Endothelial cell (in vitro differentiated cells): ENCODE measurements at regions not wholly inside any gene's neighbourhood (a gene's known extent, or its start where the extent isn't known, plus 50 kb on each side); places are given as distances from the start of the nearest gene placed in this dataset.

Experiments used
- DNase-seq: peaks from one replicate; pipeline ENCODE4 v3.0.0; 2021; ENCODE audit warnings: low spot score
- H3K27ac Mint-ChIP-seq: one replicate; pipeline ENCODE4 v1.8.0; 2021; ENCODE audit warnings: mixed read lengths, inconsistent platforms; ENCODE audit not compliant: unreplicated experiment
- H3K27me3 Mint-ChIP-seq: one replicate; pipeline ENCODE4 v1.8.0; 2021; ENCODE audit warnings: mild to moderate bottlenecking, moderate library complexity, mixed read lengths, inconsistent platforms; ENCODE audit not compliant: unreplicated experiment
- H3K36me3 Mint-ChIP-seq: one replicate; pipeline ENCODE4 v1.8.0; 2021; ENCODE audit warnings: mild to moderate bottlenecking, low read depth, mixed read lengths, inconsistent platforms; ENCODE audit not compliant: unreplicated experiment
- H3K4me1 Mint-ChIP-seq: one replicate; pipeline ENCODE4 v1.8.0; 2021; ENCODE audit warnings: mild to moderate bottlenecking, mixed read lengths, inconsistent platforms; ENCODE audit not compliant: unreplicated experiment
- H3K4me3 Mint-ChIP-seq: one replicate; pipeline ENCODE4 v1.8.0; 2021; ENCODE audit warnings: mild to moderate bottlenecking, mixed read lengths, inconsistent platforms; ENCODE audit not compliant: unreplicated experiment
- H3K9me3 Mint-ChIP-seq: one replicate; pipeline ENCODE4 v1.8.0; 2021; ENCODE audit warnings: mixed read lengths, inconsistent platforms; ENCODE audit not compliant: unreplicated experiment
- TF ChIP-seq, protein P1 (sequence below): fragments of 200-600 bp; sonication (generic); IDR thresholded peaks from one replicate; pipeline ENCODE4 v1.5.0; 2021; ENCODE audit warnings: antibody characterized with exemption; ENCODE audit not compliant: unreplicated experiment

DNA sequence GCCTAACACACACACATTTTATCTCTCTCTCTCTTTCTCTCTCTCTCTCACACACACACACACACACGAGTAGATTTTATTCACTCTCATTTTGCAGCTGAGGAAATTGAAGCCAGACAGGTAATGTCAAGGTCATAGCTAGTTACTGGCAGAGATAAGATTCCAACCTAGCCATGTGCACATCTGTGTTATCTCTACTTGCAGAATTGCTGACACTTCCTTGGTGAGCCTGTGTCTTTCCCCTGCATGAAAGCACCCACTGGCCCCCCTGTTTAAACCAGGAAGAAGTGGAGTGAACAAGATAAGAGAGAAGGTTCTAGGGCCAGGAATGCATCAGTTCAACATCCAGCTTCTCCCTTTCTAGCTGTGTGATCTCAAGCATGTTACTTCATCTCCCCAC, 423.7 kb downstream of the TXNL1 start:
- Mint-ChIP-seq H3K27me3 (peaks cover 3% of the 10 kb centered on the region), H3K9me3 (no peaks in the 10 kb centered on the region), H3K4me3 (no peak overlapping the region), H3K4me1 (peaks cover 9% of the 10 kb centered on the region), H3K36me3 (no peaks in the 10 kb centered on the region), H3K27ac (no peak overlapping the region)
- TF ChIP-seq, protein P1, sequence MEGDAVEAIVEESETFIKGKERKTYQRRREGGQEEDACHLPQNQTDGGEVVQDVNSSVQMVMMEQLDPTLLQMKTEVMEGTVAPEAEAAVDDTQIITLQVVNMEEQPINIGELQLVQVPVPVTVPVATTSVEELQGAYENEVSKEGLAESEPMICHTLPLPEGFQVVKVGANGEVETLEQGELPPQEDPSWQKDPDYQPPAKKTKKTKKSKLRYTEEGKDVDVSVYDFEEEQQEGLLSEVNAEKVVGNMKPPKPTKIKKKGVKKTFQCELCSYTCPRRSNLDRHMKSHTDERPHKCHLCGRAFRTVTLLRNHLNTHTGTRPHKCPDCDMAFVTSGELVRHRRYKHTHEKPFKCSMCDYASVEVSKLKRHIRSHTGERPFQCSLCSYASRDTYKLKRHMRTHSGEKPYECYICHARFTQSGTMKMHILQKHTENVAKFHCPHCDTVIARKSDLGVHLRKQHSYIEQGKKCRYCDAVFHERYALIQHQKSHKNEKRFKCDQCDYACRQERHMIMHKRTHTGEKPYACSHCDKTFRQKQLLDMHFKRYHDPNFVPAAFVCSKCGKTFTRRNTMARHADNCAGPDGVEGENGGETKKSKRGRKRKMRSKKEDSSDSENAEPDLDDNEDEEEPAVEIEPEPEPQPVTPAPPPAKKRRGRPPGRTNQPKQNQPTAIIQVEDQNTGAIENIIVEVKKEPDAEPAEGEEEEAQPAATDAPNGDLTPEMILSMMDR: no peak
- no peak for DNase-seq

DNA sequence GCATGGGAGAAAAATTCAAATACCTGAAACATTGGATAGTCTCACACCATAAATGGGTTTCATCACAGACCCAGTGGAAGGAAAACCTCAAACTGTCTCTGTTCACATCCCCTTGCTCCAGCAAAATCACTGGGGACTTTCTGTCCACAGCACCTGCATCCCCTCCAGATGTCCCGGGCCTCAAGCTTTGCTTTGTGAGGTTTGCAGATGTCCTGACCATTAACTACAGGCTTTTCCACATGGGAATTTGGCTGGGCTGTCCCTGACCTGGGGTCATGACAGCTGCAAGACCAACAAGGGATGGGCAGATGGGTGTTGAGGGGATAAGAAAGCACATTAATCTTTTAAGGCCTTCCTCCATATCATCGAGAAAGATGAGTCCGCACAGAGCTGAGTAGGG, 427.9 kb downstream of the TXNL1 start:
- DNase-seq: no peak
- no peaks in the 10 kb centered on the region for H3K36me3 Mint-ChIP-seq
- no peak overlapping the region for H3K27ac Mint-ChIP-seq
- peaks cover 4% of the 10 kb centered on the region for H3K4me1 Mint-ChIP-seq
- H3K4me3 Mint-ChIP-seq: no peak overlapping the region
- peaks cover 2% of the 10 kb centered on the region for H3K27me3 Mint-ChIP-seq
- H3K9me3 Mint-ChIP-seq: no peaks in the 10 kb centered on the region
- TF ChIP-seq, protein P1: no peak

DNA sequence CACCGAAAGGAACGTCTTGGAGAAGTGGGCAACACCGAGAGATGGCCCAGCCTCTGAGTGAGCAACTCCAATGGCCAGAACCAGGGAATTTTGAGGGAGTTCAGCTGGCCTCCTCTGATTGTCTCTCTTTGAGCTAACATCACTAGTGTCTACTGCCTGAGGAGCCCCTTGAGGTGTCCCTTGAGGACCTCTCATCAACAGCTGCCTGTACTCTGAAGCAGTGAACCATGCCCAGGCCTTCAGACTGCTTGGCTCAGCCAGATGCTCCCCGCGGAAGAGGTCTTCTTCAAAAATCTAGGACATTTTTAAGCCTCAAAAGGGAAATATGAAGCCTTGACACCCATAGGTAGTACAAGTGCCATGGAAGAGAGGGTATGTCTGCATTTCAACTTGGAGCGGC, 430.4 kb downstream of the TXNL1 start:
- peaks cover 4% of the 10 kb centered on the region for H3K36me3 Mint-ChIP-seq
- H3K27ac Mint-ChIP-seq: no peak overlapping the region
- DNase-seq: no peak
- TF ChIP-seq, protein P1: no peak
- H3K27me3 Mint-ChIP-seq: peaks cover 2% of the 10 kb centered on the region
- H3K4me1 Mint-ChIP-seq: peaks cover 4% of the 10 kb centered on the region
- H3K9me3 Mint-ChIP-seq: no peaks in the 10 kb centered on the region
- H3K4me3 Mint-ChIP-seq: no peak overlapping the region

DNA sequence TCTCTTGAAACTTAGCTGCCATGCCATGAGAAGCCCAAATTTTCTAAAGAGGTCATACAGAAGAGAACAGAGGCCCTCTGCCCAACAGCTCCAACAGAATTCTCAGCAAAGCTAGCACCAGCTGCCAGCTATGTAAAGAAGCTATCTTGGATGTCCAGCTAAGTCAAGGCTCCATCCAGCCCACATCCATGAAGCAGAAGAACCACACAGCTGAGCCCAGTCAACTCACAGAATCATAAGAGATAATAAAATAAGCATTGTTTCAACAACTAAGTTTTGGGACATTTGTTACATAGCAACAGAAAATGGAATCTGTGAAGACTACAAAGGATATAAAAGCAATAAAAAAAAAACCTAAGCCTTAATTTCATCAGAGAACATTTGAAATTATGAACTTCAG, 434.3 kb downstream of the TXNL1 start:
- H3K36me3 Mint-ChIP-seq: peaks cover 4% of the 10 kb centered on the region
- H3K27ac Mint-ChIP-seq: no peak overlapping the region
- H3K27me3 Mint-ChIP-seq: no peaks in the 10 kb centered on the region
- TF ChIP-seq, protein P1: no peak
- H3K9me3 Mint-ChIP-seq: no peaks in the 10 kb centered on the region
- H3K4me1 Mint-ChIP-seq: peaks cover 18% of the 10 kb centered on the region
- no peak for DNase-seq
- no peak overlapping the region for H3K4me3 Mint-ChIP-seq

DNA sequence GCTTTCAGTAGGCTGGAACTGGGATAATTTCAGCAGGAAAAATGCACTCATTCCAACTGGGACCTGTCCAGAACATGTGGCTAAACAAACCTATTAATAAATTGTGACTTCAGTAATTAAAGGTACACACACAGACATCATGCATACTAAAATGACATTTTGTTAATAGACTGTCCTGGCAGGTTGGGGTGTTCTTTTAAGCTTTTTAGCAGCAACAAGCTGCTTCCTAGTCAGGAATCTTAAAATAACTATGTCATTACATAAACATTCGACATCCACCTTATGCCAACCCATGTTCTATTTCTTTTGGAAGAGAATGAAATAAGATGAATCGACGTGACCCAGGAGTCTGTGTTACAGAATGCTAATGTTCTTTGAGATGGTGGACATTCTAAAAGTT, 435.7 kb downstream of the TXNL1 start:
- TF ChIP-seq, protein P1: no peak
- Mint-ChIP-seq H3K9me3 (no peaks in the 10 kb centered on the region), H3K36me3 (peaks cover 4% of the 10 kb centered on the region), H3K27me3 (no peaks in the 10 kb centered on the region), H3K4me1 (peaks cover 21% of the 10 kb centered on the region), H3K27ac (no peak overlapping the region), H3K4me3 (no peak overlapping the region)
- DNase-seq: no peak
